GM21447 (cell line): ENCODE measurements at regions not wholly inside any gene's neighbourhood (a gene's known extent, or its start where the extent isn't known, plus 50 kb on each side); places are given as distances from the start of the nearest gene placed in this dataset.
"Not testable (repeated sequence)": the region's sequence is repeated elsewhere in the genome, so short reads cannot be mapped to it uniquely, and the experiment has no call there.

Experiments
- ATAC-seq: cut with Tn5 transposase; IDR thresholded peaks from one replicate; pipeline ENCODE4 v1.9.1; 2021; ENCODE audit not compliant: unreplicated experiment

- ATAC-seq, result no peak
Measured at GRCh38 chr13:58324161-58324560, 692.6 kb downstream of the PCDH17 start.

GRCh38 chr13:58329746-58330145 lies 698.2 kb downstream of the PCDH17 start:
- no peak for ATAC-seq

DNA sequence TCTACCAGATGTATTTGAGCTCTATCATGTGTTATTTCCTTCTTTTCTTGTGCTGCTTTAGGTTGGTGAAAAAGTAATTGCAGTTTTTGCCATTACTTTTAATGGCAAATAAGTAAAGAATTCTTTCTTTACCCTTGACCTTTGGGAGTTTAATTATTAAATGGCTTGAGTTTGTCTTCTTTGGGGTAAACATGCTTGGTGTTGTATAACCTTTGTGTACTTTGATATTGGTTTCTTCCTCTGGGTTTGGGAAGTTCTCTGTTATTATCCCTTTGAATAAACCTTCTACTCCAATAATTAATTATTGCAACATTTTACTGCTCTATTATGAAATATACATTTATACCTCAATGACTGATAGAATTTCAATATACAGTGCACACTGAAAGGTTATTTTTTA lies 709.4 kb downstream of the PCDH17 start:
- ATAC-seq, result no peak

DNA sequence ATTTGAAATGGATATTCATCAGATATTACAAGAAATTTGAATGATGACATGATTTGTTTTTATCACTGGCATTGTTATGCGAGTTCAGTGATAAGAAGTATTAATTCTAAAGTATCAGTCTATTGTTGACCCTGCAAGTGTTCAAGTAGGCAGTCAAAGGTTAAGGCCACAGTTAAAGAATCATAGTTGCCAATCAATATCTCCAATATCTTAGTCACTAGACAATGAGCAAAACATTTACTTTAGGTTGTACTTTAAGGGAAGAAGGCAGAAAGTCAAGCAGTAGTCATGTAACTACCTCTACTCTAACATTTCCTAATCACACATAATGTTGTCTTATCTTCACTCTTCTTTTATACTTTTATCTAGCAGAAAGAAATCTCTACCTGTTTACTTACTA lies 709.8 kb downstream of the PCDH17 start:
- ATAC-seq, result no peak

GRCh38 chr13:58343076-58343475 lies 711.5 kb downstream of the PCDH17 start:
- no peak for ATAC-seq

- not testable (repeated sequence) for ATAC-seq
Measured at GRCh38 chr13:58352100-58352499, 720.6 kb downstream of the PCDH17 start.

GRCh38 chr13:58369936-58370335 lies 738.4 kb downstream of the PCDH17 start:
- no peak for ATAC-seq

DNA sequence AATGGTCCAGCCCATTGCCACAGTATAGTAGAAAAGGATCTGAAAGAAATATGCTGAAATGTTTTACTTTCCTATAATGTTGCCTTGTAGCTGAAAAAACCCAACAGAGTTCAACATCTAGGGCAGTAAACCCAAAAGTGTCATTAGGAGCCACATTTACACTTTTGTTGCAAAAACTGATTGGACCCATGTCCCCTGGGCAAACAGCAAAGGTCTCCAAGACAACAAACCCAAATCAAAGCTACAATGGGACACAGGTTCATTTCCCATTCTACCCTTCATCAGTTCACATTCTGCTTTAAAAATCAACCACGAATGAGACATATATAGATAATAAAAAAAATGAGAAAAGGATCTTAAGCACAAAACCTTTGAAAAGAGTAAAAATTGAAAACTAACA lies 744.8 kb downstream of the PCDH17 start:
- no peak for ATAC-seq

DNA sequence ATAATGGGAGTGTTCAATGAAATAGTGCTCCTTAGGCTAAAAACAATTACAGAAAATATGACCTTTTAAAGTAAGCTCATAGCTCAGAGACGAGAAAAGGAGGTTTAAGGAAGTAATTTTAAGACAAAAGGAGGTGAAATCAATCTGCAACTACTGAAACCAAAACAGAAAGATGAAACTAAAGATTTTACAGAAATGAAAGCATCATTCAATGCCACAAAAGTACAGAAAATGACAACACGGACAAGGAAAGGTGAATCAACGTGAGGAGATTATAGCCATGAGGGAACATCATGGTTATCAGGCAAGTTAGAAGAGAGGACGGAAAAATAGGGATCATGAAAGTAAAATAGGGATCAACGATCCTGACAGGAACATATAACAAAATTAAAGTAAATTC lies 745.2 kb downstream of the PCDH17 start:
- ATAC-seq, result no peak

GRCh38 chr13:58379221-58379620 lies 747.7 kb downstream of the PCDH17 start:
- no peak for ATAC-seq

DNA sequence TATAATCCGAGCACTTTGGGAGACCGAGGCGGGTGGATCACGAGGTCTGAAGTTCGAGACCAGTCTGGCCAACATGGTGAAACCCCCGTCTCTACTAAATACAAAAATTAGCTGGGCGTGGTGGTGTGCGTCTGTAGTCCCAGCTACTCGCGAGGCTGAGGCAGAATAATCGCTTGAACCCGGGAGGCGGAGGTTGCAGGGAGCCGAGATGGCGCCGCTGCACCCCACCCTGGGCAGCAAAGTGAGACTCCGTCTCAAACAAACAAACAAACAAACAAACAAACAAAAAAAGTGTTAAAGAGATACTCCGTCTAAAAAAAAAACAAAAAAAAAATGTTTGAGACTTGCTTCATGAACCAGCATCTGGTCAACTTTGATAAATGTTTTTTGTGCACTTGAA lies 753.8 kb downstream of the PCDH17 start:
- ATAC-seq, result not testable (repeated sequence)

- no peak for ATAC-seq
Measured at GRCh38 chr13:58397596-58398387, 766.2 kb downstream of the PCDH17 start.

DNA sequence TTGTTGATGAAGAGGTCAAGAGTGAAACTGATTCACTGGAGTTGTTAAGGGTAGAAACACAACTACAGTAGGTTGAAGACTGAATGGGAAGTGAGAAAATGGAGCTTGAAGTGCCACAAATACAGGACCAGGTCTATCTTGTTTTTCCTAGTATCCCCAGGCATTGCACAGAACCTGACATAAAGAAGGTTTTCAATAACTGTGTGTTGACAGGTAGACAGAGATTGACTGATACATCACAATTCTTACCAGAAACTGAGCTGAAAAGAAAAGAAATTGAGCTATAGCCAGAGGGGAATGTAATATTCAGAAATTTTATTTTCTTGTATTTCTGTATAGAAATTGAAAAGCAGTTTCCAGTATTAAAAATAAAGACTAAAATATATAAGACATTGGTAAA lies 767.7 kb downstream of the PCDH17 start:
- ATAC-seq, result no peak

- ATAC-seq, result no peak
Measured at GRCh38 chr13:58406545-58406944, 775.0 kb downstream of the PCDH17 start.

- no peak for ATAC-seq
Measured at GRCh38 chr13:58429917-58430316, 798.4 kb downstream of the PCDH17 start.

- no peak for ATAC-seq
Measured at GRCh38 chr13:58434943-58435342, 803.4 kb downstream of the PCDH17 start.

- ATAC-seq, result no peak
Measured at GRCh38 chr13:58437427-58437826, 805.9 kb downstream of the PCDH17 start.

DNA sequence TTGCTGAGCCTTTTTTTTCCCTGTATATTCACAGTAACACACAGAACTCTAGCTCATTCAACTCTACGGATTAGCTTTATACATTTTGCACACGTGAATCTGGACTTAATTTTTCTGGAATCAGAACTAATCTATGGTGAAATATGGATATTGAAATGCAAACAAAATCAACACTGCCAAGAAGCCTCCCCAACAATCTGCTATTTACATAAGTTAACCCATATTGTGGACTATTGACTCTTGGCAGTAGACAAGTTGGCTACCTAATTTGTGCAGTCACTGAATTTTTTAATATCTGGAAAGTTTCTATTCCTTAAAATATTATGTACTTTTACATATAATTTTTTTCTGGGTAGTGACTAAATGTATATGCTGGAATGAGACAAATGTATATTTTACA lies 815.4 kb downstream of the PCDH17 start:
- no peak for ATAC-seq

DNA sequence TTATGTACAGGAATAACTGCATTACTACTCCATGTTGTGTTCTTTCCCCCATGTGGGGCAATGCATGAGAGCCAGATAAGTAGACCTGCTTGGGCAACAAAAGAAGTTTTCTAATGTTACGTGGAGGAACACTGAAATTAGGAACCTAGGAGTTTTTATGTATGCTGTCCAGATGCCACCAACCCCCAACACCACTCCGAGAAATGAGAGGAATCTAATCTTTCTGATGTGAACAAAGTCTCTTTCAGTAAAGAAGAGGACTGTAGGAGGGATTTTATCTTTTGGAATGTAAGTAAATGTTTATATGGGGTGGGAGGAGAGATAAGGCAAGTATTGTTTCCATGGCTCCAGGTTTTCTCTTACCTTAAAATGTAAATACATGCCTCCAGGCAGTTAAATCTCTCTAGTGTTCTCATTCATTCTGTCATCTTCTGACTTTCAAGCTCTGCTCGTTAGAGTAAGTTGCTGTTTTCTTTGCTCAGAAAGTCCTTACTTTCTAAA lies 820.6 kb downstream of the PCDH17 start:
- no peak for ATAC-seq

DNA sequence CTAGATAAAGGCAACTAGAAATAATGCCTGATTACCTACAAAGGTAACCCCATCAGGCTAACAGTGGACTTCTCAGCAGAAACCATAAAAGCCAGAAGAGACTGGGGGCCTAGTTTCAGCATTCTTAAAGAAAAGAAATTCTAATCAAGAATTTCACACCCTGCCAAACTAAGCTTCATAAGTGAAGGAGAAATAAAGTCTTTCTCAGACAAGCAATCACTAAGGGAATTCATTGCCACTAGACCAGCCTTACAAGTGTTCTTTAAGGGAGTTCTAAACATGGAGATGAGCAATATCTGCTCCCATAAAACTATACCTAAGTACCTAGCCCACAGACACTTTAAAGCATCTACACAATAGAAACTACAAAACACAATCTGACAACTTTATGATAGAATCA lies 823.5 kb downstream of the PCDH17 start:
- ATAC-seq, result no peak

- no peak for ATAC-seq
Measured at GRCh38 chr13:58461217-58461616, 829.7 kb downstream of the PCDH17 start.

DNA sequence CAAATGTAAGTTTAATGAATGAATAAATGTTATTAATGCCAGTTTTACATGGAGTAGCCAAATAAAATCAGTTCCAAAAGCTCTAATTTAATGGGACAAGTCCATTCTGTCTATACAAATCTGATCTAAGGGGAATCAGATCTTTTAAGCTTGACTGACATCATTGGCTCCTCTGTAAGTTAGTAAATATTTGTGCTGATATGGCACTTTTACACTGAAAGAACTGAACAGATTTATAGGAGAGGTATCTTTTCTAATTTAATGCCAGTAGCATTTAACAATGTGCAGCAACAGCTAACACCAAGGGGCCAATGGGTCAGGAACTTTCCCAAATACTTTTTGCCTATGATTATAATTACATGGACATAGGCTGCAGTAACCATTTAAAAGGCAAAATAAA lies 832.3 kb downstream of the PCDH17 start:
- no peak for ATAC-seq

GRCh38 chr13:58467176-58467575 lies 835.6 kb downstream of the PCDH17 start:
- ATAC-seq, result no peak
